Prostate gland (tissue), 2 donors: ENCODE measurements at regions not wholly inside any gene's neighbourhood (a gene's known extent, or its start where the extent isn't known, plus 50 kb on each side); places are given as distances from the start of the nearest gene placed in this dataset.

Experiments
- DNase-seq: peaks from one replicate; pipeline ENCODE4 v3.0.0-alpha.2; 2019; ENCODE audit warnings: low spot score
- H3K27ac ChIP-seq, 2 donors: fragments of 200-600 bp; sonication (generic); 2 replicates each; pipeline ENCODE4 v1.5.1; 2017 to 2019
- H3K27me3 ChIP-seq: fragments of 200-600 bp; sonication (generic); replicated peaks from 2 replicates; pipeline ENCODE4 v1.5.1; 2019; ENCODE audit not compliant: insufficient read depth
- H3K36me3 ChIP-seq, 2 donors: fragments of 200-600 bp; sonication (generic); 1 replicate in 1 of 2; 2 replicates in 1 of 2; pipeline versions ENCODE4 v1.5.1 to v1.8.1; 2017 to 2019
- H3K4me1 ChIP-seq: fragments of 200-600 bp; sonication (generic); replicated peaks from 2 replicates; pipeline ENCODE4 v1.5.1; 2019
- H3K4me3 ChIP-seq, 2 donors: fragments of 200-600 bp; sonication (generic); 2 replicates each; pipeline ENCODE4 v1.5.1; 2017 to 2019
- H3K9me3 ChIP-seq: fragments of 200-600 bp; sonication (generic); 2 replicates; pipeline ENCODE4 v1.5.1; 2017
- POLR2A ChIP-seq: fragments of 450-650 bp; IDR thresholded peaks from one replicate; pipeline ENCODE4 v1.6.1; 2016; ENCODE audit warnings: antibody characterized with exemption, mild to moderate bottlenecking
- POLR2AphosphoS5 ChIP-seq: sonication (generic); formaldehyde crosslinking; IDR thresholded peaks from one replicate; pipeline ENCODE4 v1.6.1; 2017; ENCODE audit warnings: antibody characterized with exemption
- WGBS: methylation state at CpG from one replicate; pipeline ENCODE4 v1.1.5; 2018; 5-methylcytosine and 5-hydroxymethylcytosine counted together
- intact Hi-C: fragments of 100-400 bp; cut with DNase I; formaldehyde crosslinking; loops from one replicate; pipeline ENCODE4 v1.14.2; 2022
- TF ChIP-seq, protein P1 (sequence below), 4 experiments: fragments of 200-600 bp in 2 of 4; fragments of 450-650 bp in 2 of 4; sonication (generic) in 2 of 4; IDR thresholded peaks; 1 replicate in 3 of 4; 2 replicates in 1 of 4; pipeline ENCODE4 v1.5.1; 2016 to 2019; ENCODE audit warnings: antibody characterized with exemption in 4 of 4, mild to moderate bottlenecking in 2 of 4, moderate library complexity in 2 of 4

DNA sequence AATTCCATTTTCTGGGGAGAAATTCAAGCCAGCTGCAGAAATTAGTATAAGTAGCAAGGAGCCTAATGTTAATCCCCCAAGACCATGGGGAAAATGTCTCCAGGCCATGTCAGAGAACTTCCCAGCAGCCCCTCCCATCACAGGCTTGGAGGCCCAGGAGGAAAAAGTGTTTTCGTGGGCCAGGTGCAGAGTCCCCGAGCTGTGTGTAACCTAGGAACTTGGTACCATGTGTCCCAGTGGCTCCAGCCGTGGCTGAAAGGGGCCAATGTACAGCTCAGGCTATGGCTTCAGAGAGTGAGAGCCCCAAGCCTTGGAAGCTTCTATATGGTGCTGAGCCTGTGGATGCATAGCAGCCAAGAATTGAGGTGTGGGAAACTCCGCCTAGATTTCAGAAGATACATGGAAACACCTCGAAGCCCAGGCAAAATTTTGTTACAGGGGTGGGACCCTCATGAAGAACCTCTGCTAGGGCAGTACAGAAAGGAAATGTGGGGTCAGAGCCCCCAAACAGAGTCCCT, 286.3 kb downstream of the MATN1 start:
- Histone ChIP-seq H3K9me3 (no peaks in the 10 kb centered on the region), H3K27ac (no peak overlapping the region), H3K36me3 (no peaks in the 10 kb centered on the region), H3K27me3 (no peaks in the 10 kb centered on the region), H3K4me1 (no peaks in the 10 kb centered on the region), H3K4me3 (no peak overlapping the region)
- 87% methylated on average over 5 of the region's 5 CpGs for WGBS
- no peak for DNase-seq
- TF ChIP-seq, protein P1, sequence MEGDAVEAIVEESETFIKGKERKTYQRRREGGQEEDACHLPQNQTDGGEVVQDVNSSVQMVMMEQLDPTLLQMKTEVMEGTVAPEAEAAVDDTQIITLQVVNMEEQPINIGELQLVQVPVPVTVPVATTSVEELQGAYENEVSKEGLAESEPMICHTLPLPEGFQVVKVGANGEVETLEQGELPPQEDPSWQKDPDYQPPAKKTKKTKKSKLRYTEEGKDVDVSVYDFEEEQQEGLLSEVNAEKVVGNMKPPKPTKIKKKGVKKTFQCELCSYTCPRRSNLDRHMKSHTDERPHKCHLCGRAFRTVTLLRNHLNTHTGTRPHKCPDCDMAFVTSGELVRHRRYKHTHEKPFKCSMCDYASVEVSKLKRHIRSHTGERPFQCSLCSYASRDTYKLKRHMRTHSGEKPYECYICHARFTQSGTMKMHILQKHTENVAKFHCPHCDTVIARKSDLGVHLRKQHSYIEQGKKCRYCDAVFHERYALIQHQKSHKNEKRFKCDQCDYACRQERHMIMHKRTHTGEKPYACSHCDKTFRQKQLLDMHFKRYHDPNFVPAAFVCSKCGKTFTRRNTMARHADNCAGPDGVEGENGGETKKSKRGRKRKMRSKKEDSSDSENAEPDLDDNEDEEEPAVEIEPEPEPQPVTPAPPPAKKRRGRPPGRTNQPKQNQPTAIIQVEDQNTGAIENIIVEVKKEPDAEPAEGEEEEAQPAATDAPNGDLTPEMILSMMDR (IDR thresholded peaks at IDR 0.05) = no peak
- TF ChIP-seq POLR2A = no peak
- TF ChIP-seq POLR2AphosphoS5 = no peak
- intact Hi-C loops = no loop called here

DNA sequence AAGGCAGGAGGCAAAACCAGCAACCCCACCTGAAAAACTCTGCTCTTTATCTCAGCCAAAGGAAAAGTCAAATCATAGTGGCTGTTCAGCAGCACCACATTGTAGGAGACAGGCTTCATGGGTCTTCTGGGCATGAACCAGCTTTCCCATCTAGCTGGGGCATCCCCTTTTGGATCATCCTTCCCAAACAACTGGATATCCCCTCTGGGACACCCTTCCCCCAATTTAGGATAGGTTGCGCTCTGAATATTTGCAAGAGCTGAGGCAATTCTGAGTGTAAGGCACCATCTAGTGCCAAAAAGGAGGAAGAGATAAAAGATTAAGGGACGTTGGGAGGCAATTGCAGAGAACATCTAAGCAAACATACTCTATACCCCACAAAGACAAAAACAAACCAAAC, 295.8 kb downstream of the MATN1 start:
- Histone ChIP-seq H3K36me3 (no peaks in the 10 kb centered on the region), H3K4me3 (no peak overlapping the region), H3K9me3 (no peaks in the 10 kb centered on the region), H3K27ac (no peak overlapping the region), H3K27me3 (no peaks in the 10 kb centered on the region), H3K4me1 (no peaks in the 10 kb centered on the region)
- DNase-seq = peak; percentile 0
- 42% methylated on average over 2 of the region's 2 CpGs for WGBS
- TF ChIP-seq POLR2A (no peak), POLR2AphosphoS5 (no peak)
- TF ChIP-seq, protein P1 (IDR thresholded peaks at IDR 0.05) = no peak
- intact Hi-C loops = no loop called here

DNA sequence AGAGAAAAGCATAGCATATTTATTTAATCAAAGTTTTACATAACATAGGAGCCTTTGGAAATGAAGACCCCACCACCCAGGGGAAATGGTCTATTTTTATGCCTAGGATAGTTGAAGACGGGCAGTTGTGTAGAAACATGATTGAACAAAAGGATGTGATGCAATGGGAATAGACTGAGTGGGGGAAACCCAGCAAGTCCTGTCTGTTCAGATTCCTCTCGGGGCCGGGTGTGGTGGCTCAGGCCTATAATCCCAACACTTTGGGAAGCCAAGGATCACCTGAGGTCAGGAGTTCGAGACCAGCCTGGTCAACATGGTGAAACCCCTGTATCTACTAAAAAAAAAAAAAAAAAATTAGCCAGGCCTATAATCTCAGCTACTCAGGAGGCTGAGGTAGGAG, 298.3 kb downstream of the MATN1 start:
- H3K36me3 ChIP-seq = no peaks in the 10 kb centered on the region
- WGBS = 65% methylated on average over 4 of the region's 4 CpGs
- H3K9me3 ChIP-seq = no peaks in the 10 kb centered on the region
- no peak overlapping the region for H3K27ac ChIP-seq
- TF ChIP-seq POLR2A (no peak), POLR2AphosphoS5 (no peak)
- TF ChIP-seq, protein P1 (IDR thresholded peaks at IDR 0.05) = no peak
- peaks cover 2% of the 10 kb centered on the region for H3K27me3 ChIP-seq
- no peak for DNase-seq
- H3K4me3 ChIP-seq = no peak overlapping the region
- no peaks in the 10 kb centered on the region for H3K4me1 ChIP-seq
- intact Hi-C loops = no loop called here

DNA sequence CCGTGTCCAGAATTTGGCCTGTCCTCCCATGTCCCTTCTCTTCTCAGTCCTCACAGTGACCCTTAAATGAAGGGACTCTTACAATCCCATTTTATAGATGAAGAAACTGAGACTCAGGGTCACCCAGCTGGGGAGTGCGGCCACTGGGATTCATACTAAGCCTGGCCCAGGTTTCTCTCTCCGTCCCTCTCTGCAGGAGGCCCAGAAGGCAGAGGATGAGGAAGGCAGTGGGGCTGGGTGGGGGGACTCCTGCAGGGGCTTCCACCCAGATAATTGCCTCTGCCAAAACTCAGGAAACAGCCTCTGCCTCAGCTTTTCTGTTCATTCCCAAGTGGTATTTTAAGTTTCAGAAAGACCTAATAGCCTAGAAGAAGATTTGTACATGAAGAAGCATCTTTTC, 299.8 kb downstream of the MATN1 start:
- H3K27me3 ChIP-seq = peaks cover 2% of the 10 kb centered on the region
- H3K27ac ChIP-seq = no peak overlapping the region
- no peak for DNase-seq
- TF ChIP-seq POLR2A (no peak), POLR2AphosphoS5 (no peak)
- TF ChIP-seq, protein P1 (IDR thresholded peaks at IDR 0.05) = no peak
- H3K4me3 ChIP-seq = no peak overlapping the region
- intact Hi-C loops = no loop called here
- WGBS = 88% methylated on average over 3 of the region's 3 CpGs
- H3K36me3 ChIP-seq = no peaks in the 10 kb centered on the region
- H3K4me1 ChIP-seq = no peaks in the 10 kb centered on the region
- no peaks in the 10 kb centered on the region for H3K9me3 ChIP-seq

DNA sequence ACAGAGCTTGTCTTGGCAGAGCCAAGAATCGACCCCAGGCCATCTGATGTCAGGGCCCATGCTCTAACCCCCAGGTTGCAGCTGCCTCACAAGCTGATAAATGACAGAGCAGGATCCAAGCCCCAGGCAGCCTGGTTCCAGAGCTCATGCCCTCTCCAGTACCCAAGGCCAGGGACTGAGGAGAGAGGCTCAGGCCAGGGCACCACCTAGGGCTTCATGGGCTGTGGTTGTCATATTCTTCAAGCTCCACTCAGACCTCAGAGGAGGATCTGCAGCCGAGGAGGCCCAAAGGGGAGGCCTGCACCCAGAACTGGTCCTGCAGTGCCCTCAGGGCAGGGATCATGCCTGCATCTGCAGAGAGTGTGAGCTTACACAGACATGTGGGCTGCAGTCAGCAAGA, 301.1 kb downstream of the MATN1 start:
- Histone ChIP-seq H3K27me3 (peaks cover 2% of the 10 kb centered on the region), H3K36me3 (no peaks in the 10 kb centered on the region), H3K4me3 (no peak overlapping the region), H3K27ac (no peak overlapping the region), H3K9me3 (no peaks in the 10 kb centered on the region), H3K4me1 (no peaks in the 10 kb centered on the region)
- WGBS = 82% methylated on average over 2 of the region's 2 CpGs
- no peak for DNase-seq
- TF ChIP-seq POLR2AphosphoS5 = no peak
- TF ChIP-seq POLR2A = no peak
- TF ChIP-seq, protein P1 (IDR thresholded peaks at IDR 0.05) = no peak
- intact Hi-C loops = no loop called here
